ENCODE measurements at regions not wholly inside any gene's neighbourhood (a gene's known extent, or its start where the extent isn't known, plus 50 kb on each side); places are given as distances from the start of the nearest gene placed in this dataset.
"Not testable (repeated sequence)": the region's sequence is repeated elsewhere in the genome, so short reads cannot be mapped to it uniquely, and the experiment has no call there.

DNA sequence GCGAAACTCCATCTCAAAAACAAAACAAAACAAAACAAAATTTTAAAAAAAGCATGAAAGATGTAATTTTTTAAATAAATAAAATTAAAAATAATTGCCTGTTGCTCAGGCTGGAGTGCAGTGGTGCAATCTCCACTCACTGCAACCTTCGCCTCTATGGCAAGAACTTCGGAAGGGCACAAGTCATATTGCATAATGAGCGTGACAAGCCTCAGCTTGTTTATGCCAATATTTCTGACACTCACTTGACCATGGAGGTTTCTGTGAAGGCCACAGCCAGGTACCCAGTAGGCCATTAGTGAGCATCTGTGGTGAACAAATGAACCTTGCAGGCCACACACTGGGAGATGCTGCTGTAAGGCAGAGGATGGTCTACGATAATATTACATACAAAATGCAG is 106.1 kb upstream of the KMT2C start:
- Histone ChIP-seq H3K27me3 (ENCODE audit: control insufficient read depth, insufficient read depth, low read length) (no peaks in the 10 kb centered on the region), H3K36me3 (ENCODE audit: control insufficient read depth, insufficient read depth, low read length) (no peaks in the 10 kb centered on the region), H3K4me3 (ENCODE audit: low read depth, low read length) (no peak overlapping the region)
- POLR2A ChIA-PET = no interaction called here
- TF ChIP-seq, protein P1, sequence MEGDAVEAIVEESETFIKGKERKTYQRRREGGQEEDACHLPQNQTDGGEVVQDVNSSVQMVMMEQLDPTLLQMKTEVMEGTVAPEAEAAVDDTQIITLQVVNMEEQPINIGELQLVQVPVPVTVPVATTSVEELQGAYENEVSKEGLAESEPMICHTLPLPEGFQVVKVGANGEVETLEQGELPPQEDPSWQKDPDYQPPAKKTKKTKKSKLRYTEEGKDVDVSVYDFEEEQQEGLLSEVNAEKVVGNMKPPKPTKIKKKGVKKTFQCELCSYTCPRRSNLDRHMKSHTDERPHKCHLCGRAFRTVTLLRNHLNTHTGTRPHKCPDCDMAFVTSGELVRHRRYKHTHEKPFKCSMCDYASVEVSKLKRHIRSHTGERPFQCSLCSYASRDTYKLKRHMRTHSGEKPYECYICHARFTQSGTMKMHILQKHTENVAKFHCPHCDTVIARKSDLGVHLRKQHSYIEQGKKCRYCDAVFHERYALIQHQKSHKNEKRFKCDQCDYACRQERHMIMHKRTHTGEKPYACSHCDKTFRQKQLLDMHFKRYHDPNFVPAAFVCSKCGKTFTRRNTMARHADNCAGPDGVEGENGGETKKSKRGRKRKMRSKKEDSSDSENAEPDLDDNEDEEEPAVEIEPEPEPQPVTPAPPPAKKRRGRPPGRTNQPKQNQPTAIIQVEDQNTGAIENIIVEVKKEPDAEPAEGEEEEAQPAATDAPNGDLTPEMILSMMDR (IDR thresholded peaks at IDR 0.05; ENCODE audit: insufficient read depth, low read depth, low read length) = no peak
- CTCF ChIA-PET = no interaction called here
- no peak for DNase-seq (ENCODE audit: low read depth)

DNA sequence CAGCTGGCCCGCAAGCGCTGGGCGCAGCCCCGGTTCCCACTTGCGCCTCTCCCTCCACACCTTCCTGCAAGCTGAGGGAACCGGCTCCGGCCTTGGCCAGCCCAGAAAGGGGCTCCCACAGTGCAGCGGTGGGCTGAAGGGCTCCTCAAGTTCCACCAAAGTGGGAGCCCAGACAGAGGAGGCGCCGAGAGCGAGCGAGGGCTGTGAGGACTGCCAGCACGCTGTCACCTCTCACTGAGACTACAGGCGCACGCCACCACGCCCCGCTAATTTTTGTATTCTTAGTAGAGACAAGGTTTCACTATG is 103.3 kb upstream of the KMT2C start:
- H3K36me3 ChIP-seq (ENCODE audit: control insufficient read depth, insufficient read depth, low read length); H3K27me3 ChIP-seq (ENCODE audit: control insufficient read depth, insufficient read depth, low read length); POLR2A ChIA-PET; CTCF ChIA-PET; DNase-seq (ENCODE audit: low read depth); H3K4me3 ChIP-seq (ENCODE audit: low read depth, low read length): not testable (repeated sequence)

DNA sequence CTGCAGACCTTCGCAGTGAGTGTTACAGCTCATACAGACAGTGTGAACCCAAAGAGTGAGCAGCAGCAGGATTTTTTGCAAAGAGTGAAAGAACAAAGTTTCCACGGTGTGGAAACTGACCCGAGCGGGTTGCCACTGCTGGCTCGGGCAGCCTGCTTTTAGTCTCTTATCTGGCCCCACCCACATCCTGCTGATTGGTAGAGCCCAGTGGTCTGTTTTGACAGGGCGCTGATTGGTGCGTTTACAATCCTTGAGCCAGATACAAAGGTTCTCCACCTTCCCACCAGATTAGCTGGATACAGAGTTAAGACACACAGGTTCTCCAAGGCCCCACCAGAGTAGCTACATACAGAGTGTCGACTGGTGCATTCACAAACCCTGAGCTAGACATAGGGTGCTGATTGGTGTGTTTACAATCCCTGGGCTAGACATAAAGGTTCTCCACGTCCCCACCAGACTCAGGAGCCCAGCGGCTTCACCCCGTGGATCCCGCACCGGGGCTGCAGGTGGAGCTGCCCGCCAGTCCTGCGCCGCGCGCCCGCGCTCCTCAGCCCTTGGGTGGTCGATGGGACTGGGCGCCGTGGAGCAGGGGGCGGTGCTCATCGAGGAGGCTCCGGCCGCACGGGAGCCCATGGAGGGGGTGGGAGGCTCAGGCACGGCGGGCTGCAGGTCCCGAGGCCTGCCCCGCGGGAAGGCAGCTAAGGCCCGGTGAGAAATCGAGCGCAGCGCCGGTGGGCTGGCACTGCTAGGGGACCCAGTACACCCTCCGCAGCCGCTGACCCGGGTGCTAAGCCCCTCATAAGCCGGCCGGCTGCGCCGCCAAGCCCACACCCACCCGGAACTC is 102.8 kb upstream of the KMT2C start:
- CTCF ChIA-PET; H3K4me3 ChIP-seq (ENCODE audit: low read depth, low read length); DNase-seq (ENCODE audit: low read depth); H3K27me3 ChIP-seq (ENCODE audit: control insufficient read depth, insufficient read depth, low read length); H3K36me3 ChIP-seq (ENCODE audit: control insufficient read depth, insufficient read depth, low read length); POLR2A ChIA-PET: not testable (repeated sequence)

DNA sequence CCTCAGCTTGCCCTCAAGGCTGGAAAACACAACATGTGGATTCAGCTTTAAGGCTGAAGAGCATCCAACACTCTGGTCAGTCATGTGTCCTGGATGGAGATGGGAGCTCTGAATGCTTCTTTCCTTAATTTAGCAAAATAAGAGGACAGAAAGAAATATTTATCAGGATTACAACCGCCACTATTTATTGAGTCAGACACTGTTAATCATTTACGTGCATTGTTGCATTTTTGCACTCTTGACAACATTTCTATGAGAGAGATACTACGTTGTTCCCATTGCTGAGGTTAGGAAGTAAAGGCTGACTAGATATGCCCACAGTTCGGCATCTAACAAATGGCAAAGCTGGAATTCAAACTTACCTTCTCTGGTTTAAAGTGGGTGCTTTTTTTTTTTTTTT is 101.8 kb upstream of the KMT2C start:
- ChIA-PET POLR2A (no interaction called here), CTCF (no interaction called here)
- Histone ChIP-seq H3K27me3 (ENCODE audit: control insufficient read depth, insufficient read depth, low read length) (no peaks in the 10 kb centered on the region), H3K36me3 (ENCODE audit: control insufficient read depth, insufficient read depth, low read length) (no peaks in the 10 kb centered on the region), H3K4me3 (ENCODE audit: low read depth, low read length) (no peak overlapping the region)
- TF ChIP-seq, protein P1 (IDR thresholded peaks at IDR 0.05; ENCODE audit: insufficient read depth, low read depth, low read length) = no peak
- no peak for DNase-seq (ENCODE audit: low read depth)

DNA sequence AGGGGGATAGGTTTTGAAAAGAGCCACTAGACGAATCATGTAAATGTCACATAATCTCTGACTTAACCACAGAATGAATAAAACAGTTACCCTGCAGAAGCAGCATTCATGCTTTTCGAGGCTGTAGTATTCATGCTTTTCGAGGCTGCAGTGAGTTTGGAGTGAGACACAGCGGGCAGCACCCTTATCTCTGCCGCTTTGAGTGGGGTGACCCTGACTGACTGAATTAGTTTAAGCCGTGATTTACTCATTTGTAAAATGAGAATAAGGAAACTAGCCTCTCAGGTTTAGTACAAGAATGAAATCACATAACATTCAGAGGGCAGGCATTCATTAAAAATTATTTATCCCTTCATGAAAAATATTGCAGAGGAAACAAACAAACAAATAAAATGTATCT is 92.8 kb upstream of the KMT2C start:
- Histone ChIP-seq H3K36me3 (ENCODE audit: control insufficient read depth, insufficient read depth, low read length) (no peaks in the 10 kb centered on the region), H3K27me3 (ENCODE audit: control insufficient read depth, insufficient read depth, low read length) (no peaks in the 10 kb centered on the region), H3K4me3 (ENCODE audit: low read depth, low read length) (no peak overlapping the region)
- CTCF ChIA-PET = interaction anchor here (0.6 kb wide), 1 partner anchor 23 kb away, joined by 3 read pairs; no protein-coding TSS in a partner anchor
- DNase-seq (ENCODE audit: low read depth) = no peak
- TF ChIP-seq, protein P1 (IDR thresholded peaks at IDR 0.05; ENCODE audit: insufficient read depth, low read depth, low read length) = no peak
- POLR2A ChIA-PET = no interaction called here

DNA sequence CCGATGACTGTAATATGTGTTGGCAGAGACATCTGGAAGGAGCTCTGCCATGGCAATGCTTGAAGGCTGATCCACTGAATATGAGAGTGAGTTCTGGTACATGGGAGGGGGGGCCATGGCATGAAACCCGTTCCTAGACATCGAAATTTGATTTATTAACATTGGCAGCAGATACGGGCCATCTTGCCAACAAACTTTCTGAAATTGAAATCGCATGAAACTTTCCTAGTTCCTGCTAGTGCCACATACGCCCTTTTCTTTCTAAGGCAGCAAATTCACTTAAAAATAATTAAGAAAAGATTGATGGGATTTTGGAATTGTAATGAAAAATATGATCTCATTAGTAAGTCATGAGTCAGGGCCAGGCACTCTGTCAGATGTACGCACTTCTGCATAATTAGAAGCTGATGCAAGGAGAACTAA is 91.8 kb upstream of the KMT2C start:
- DNase-seq (ENCODE audit: low read depth) = no peak
- no peaks in the 10 kb centered on the region for H3K27me3 ChIP-seq (ENCODE audit: control insufficient read depth, insufficient read depth, low read length)
- H3K4me3 ChIP-seq (ENCODE audit: low read depth, low read length) = no peak overlapping the region
- ChIA-PET POLR2A (no interaction called here), CTCF (no interaction called here)
- TF ChIP-seq, protein P1 (IDR thresholded peaks at IDR 0.05; ENCODE audit: insufficient read depth, low read depth, low read length) = no peak
- H3K36me3 ChIP-seq (ENCODE audit: control insufficient read depth, insufficient read depth, low read length) = no peaks in the 10 kb centered on the region
